Spleen (tissue), 11 donors: ENCODE measurements at regions not wholly inside any gene's neighbourhood (a gene's known extent, or its start where the extent isn't known, plus 50 kb on each side); places are given as distances from the start of the nearest gene placed in this dataset.

Experiments
- DNase-seq: peaks from one replicate; pipeline ENCODE4 v3.0.0-alpha.2; 2020
- H3K27ac ChIP-seq, 8 donors: fragments of 200-600 bp; sonication (generic) in 7 of 8; 1 replicate in 4 of 8; 2 replicates in 4 of 8; pipeline versions ENCODE4 v1.5.0 to v1.8.0; 2016 to 2021; ENCODE audit warnings: inconsistent platforms in 4 of 8, mild to moderate bottlenecking in 4 of 8, moderate library complexity in 1 of 8
- H3K27me3 ChIP-seq, 7 donors: fragments of 200-600 bp; sonication (generic) in 6 of 7; replicated peaks in 1 of 7; 1 replicate in 4 of 7; 2 replicates in 3 of 7; pipeline versions ENCODE4 v1.5.0 to v1.8.0; 2016 to 2021; ENCODE audit warnings: inconsistent platforms in 3 of 7, mild to moderate bottlenecking in 1 of 7
- H3K36me3 ChIP-seq, 6 donors: fragments of 200-600 bp; sonication (generic) in 5 of 6; 1 replicate in 4 of 6; 2 replicates in 2 of 6; pipeline versions ENCODE4 v1.5.0 to v1.8.0; 2016 to 2021; ENCODE audit warnings: inconsistent platforms in 2 of 6
- H3K4me1 ChIP-seq, 6 donors: fragments of 200-600 bp; sonication (generic) in 5 of 6; 1 replicate in 3 of 6; 2 replicates in 3 of 6; pipeline versions ENCODE4 v1.5.0 to v1.8.0; 2016 to 2021; ENCODE audit warnings: inconsistent platforms in 3 of 6
- H3K4me3 ChIP-seq, 8 donors: fragments of 200-600 bp; sonication (generic) in 7 of 8; 1 replicate in 4 of 8; 2 replicates in 4 of 8; pipeline versions ENCODE4 v1.5.0 to v1.8.0; 2016 to 2021; ENCODE audit warnings: inconsistent platforms in 4 of 8, mild to moderate bottlenecking in 4 of 8, moderate library complexity in 2 of 8
- H3K9me3 ChIP-seq, 8 donors: fragments of 200-600 bp; sonication (generic) in 7 of 8; 1 replicate in 4 of 8; 2 replicates in 4 of 8; pipeline versions ENCODE4 v1.5.0 to v1.8.0; 2016 to 2021; ENCODE audit warnings: inconsistent platforms in 4 of 8
- CTCF ChIP-seq, 11 experiments: fragments of 200-600 bp in 7 of 11; fragments of 450-650 bp in 4 of 11; sonication (generic) in 4 of 11; IDR thresholded peaks in 8 of 11; conservative IDR thresholded peaks in 3 of 11; 1 replicate in 7 of 11; 2 replicates in 4 of 11; pipeline versions ENCODE4 v1.4.0 to v1.8.0; 2016 to 2021; ENCODE audit warnings: antibody characterized with exemption in 11 of 11, inconsistent platforms in 4 of 11, mild to moderate bottlenecking in 1 of 11
- POLR2A ChIP-seq, 3 donors: fragments of 450-650 bp; IDR thresholded peaks; one replicate each; pipeline ENCODE4 v1.5.1; 2017; ENCODE audit warnings: antibody characterized with exemption in 3 of 3, mild to moderate bottlenecking in 1 of 3
- POLR2AphosphoS5 ChIP-seq, 3 donors: sonication (generic); formaldehyde crosslinking; IDR thresholded peaks; one replicate each; pipeline ENCODE4 v1.5.1; 2017; ENCODE audit warnings: antibody characterized with exemption in 3 of 3
- WGBS, 5 donors: extraction: QIAGEN DNeasy Blood & Tissue Kit in 3 of 5; methylation state at CpG; one replicate each; pipeline versions ENCODE4 v1.1.5 to v1.1.7; 2013 to 2018; 5-methylcytosine and 5-hydroxymethylcytosine counted together
- intact Hi-C: fragments of 100-400 bp; cut with DNase I; formaldehyde crosslinking; loops from one replicate; pipeline ENCODE4 v1.15.0; 2023; ENCODE audit warnings: low total_unique reads
- donor health status: healthy with polysubstance abuse.
- donor health status: DM: no; HTN: no; CAD: no; lungs with moderate emphysema.
- donor health status: DM: no; HTN: no; CAD: no.
- donor health status: Bipolar disorder and iron deficiency.
- donor health status: healthy.
- donor health status: DM: no; HTN: no; CAD: no.
- donor health status: DM: yes; HTN: yes; CAD: no.

DNA sequence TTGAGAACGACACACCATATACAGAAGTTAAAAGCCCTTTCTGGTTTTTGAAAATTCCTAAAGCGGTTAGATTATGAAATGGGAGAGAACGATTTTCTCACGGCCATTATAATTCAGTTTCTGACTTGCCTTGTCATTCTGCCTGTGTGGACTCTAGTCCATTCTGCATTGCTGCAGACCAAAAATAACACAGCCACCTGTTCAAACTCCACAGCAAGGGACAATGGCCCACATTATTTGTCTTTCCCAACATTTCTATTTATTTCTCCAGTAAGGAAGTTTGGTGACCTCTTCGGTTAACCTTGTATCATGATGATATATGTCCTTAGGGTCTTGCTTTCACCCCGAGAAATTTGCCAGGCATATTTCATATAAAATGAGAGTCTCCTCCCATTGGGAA lies 497.7 kb downstream of the BRINP1 start:
- no peak for TF ChIP-seq POLR2AphosphoS5 (IDR thresholded peaks at IDR 0.05)
- no peak for TF ChIP-seq POLR2A (IDR thresholded peaks at IDR 0.05)
- TF ChIP-seq CTCF (IDR thresholded peaks at IDR 0.05 in 8 of 11, conservative IDR thresholded peaks at IDR 0.05 in 3 of 11), result no peak
- WGBS, 5 donors, result 58 to 73% (median 67%) methylated on average over 6 of the region's 6 CpGs

DNA sequence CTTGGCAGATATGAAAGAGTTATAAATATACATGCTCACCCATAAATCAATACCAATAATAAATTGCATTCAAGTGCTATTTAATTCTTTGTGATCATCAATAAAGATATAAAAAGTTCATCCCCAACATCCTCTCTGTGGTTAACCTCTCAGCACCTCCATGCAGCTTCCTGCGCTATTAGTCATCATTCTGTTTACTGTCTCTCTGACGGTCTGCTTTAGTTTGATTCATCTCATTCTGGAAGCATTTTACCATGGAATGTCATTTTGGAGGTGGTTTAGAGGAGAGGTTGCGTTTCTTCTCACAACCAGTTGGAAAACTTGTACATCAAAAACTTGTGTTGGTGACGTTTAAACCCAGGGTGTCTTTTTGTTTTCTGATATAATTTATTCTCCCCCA lies 486.6 kb downstream of the BRINP1 start:
- no peak for TF ChIP-seq POLR2AphosphoS5 (IDR thresholded peaks at IDR 0.05)
- no peak for TF ChIP-seq CTCF (IDR thresholded peaks at IDR 0.05 in 8 of 11, conservative IDR thresholded peaks at IDR 0.05 in 3 of 11)
- no peak for TF ChIP-seq POLR2A (IDR thresholded peaks at IDR 0.05)
- WGBS, 5 donors, result 67 to 74% (median 73%) methylated on average over 4 of the region's 4 CpGs

More for the DNA sequence above, 497.7 kb downstream of the BRINP1 start:
- peaks cover 0 to 4% (median 0%) of the 10 kb centered on the region in 8 donors for H3K9me3 ChIP-seq
- H3K4me3 ChIP-seq, result no peak overlapping the region
- no peaks in the 10 kb centered on the region for H3K36me3 ChIP-seq
- no peak for DNase-seq
- no peaks in the 10 kb centered on the region for H3K27me3 ChIP-seq
- H3K27ac ChIP-seq, result no peak overlapping the region
- H3K4me1 ChIP-seq, result no peaks in the 10 kb centered on the region
- intact Hi-C loops, result no loop called here

GRCh38 chr9:118883411-118883810 lies 485.8 kb downstream of the BRINP1 start:
- no peaks in the 10 kb centered on the region for H3K36me3 ChIP-seq
- no peaks in the 10 kb centered on the region for H3K27me3 ChIP-seq
- H3K9me3 ChIP-seq, result no peaks in the 10 kb centered on the region
- WGBS, 5 donors, result 61 to 82% (median 73%) methylated on average over 2 of the region's 2 CpGs
- DNase-seq, result no peak
- TF ChIP-seq POLR2A (IDR thresholded peaks at IDR 0.05) (no peak), CTCF (IDR thresholded peaks at IDR 0.05 in 8 of 11, conservative IDR thresholded peaks at IDR 0.05 in 3 of 11) (no peak), POLR2AphosphoS5 (IDR thresholded peaks at IDR 0.05) (no peak)
- no peak overlapping the region for H3K4me3 ChIP-seq
- intact Hi-C loops, result no loop called here
- no peaks in the 10 kb centered on the region for H3K4me1 ChIP-seq
- H3K27ac ChIP-seq, result no peak overlapping the region

More for the DNA sequence above, 486.6 kb downstream of the BRINP1 start:
- no peaks in the 10 kb centered on the region for H3K9me3 ChIP-seq
- H3K27ac ChIP-seq, result no peak overlapping the region
- intact Hi-C loops, result no loop called here
- no peak for DNase-seq
- H3K4me1 ChIP-seq, result no peaks in the 10 kb centered on the region
- no peak overlapping the region for H3K4me3 ChIP-seq
- no peaks in the 10 kb centered on the region for H3K27me3 ChIP-seq
- H3K36me3 ChIP-seq, result no peaks in the 10 kb centered on the region

GRCh38 chr9:118891213-118891612 lies 478.0 kb downstream of the BRINP1 start:
- Histone ChIP-seq H3K9me3 (no peaks in the 10 kb centered on the region), H3K27ac (no peak overlapping the region), H3K4me3 (no peak overlapping the region), H3K4me1 (no peaks in the 10 kb centered on the region), H3K36me3 (no peaks in the 10 kb centered on the region), H3K27me3 (no peaks in the 10 kb centered on the region)
- WGBS, 5 donors, result 56 to 84% (median 79%) methylated on average over 5 to 6 of the region's 6 CpGs
- TF ChIP-seq POLR2A (IDR thresholded peaks at IDR 0.05), result no peak
- TF ChIP-seq CTCF (IDR thresholded peaks at IDR 0.05 in 8 of 11, conservative IDR thresholded peaks at IDR 0.05 in 3 of 11), result no peak
- no peak for TF ChIP-seq POLR2AphosphoS5 (IDR thresholded peaks at IDR 0.05)
- DNase-seq, result no peak
- intact Hi-C loops, result no loop called here
